Karpas-422 (cell line): ENCODE measurements at regions not wholly inside any gene's neighbourhood (a gene's known extent, or its start where the extent isn't known, plus 50 kb on each side); places are given as distances from the start of the nearest gene placed in this dataset.

Experiments
- DNase-seq: peaks from one replicate; pipeline ENCODE4 v3.0.0-alpha.2; 2015
- H2AFZ ChIP-seq: fragments of 200-600 bp; sonication (generic); 2 replicates; pipeline ENCODE4 v1.6.1; 2014; ENCODE audit warnings: antibody characterized with exemption, low read length, mixed read lengths
- H3K27ac ChIP-seq: fragments of 200-600 bp; sonication (generic); 2 replicates; pipeline ENCODE4 v1.5.1; 2014; ENCODE audit warnings: mild to moderate bottlenecking, low read length, moderate library complexity
- H3K27me3 ChIP-seq: fragments of 200-600 bp; sonication (generic); 2 replicates; pipeline ENCODE4 v1.6.1; 2014; ENCODE audit warnings: low read length, mixed read lengths
- H3K36me3 ChIP-seq: fragments of 200-600 bp; sonication (generic); 2 replicates; pipeline ENCODE4 v1.6.1; 2014; ENCODE audit warnings: low read length, mixed read lengths; ENCODE audit not compliant: insufficient read depth
- H3K4me1 ChIP-seq: fragments of 200-600 bp; sonication (generic); 2 replicates; pipeline ENCODE4 v1.6.1; 2014; ENCODE audit warnings: mild to moderate bottlenecking, low read length, mixed read lengths
- H3K4me2 ChIP-seq: fragments of 200-600 bp; sonication (generic); 2 replicates; pipeline ENCODE4 v1.6.1; 2014; ENCODE audit warnings: low read length, low read depth, mild to moderate bottlenecking; ENCODE audit not compliant: poor library complexity, severe bottlenecking
- H3K4me3 ChIP-seq: fragments of 200-600 bp; sonication (generic); 2 replicates; pipeline ENCODE4 v1.5.1; 2014; ENCODE audit warnings: mild to moderate bottlenecking, antibody characterized with exemption, low read length, mixed read lengths
- H3K79me2 ChIP-seq: fragments of 200-600 bp; sonication (generic); 2 replicates; pipeline ENCODE4 v1.6.1; 2014; ENCODE audit warnings: mild to moderate bottlenecking, low read length, mixed read lengths
- H3K9ac ChIP-seq: fragments of 200-600 bp; sonication (generic); 2 replicates; pipeline ENCODE4 v1.6.0; 2014; ENCODE audit warnings: low read length
- H3K9me2 ChIP-seq: fragments of 200-600 bp; sonication (generic), shearing (Covaris generic); replicated peaks from 2 replicates; pipeline ENCODE4 v1.6.0; 2014; ENCODE audit warnings: mild to moderate bottlenecking, low read length, moderate library complexity; ENCODE audit not compliant: insufficient read depth
- H3K9me3 ChIP-seq: fragments of 300-700, 200-600 bp; sonication (generic); 2 replicates; pipeline ENCODE4 v1.6.1; 2014; ENCODE audit warnings: low read length, mixed read lengths
- H4K20me1 ChIP-seq: fragments of 200-600 bp; sonication (generic); 2 replicates; pipeline ENCODE4 v1.6.1; 2014; ENCODE audit warnings: mild to moderate bottlenecking, antibody characterized with exemption, low read length, low read depth; ENCODE audit not compliant: insufficient read depth

DNA sequence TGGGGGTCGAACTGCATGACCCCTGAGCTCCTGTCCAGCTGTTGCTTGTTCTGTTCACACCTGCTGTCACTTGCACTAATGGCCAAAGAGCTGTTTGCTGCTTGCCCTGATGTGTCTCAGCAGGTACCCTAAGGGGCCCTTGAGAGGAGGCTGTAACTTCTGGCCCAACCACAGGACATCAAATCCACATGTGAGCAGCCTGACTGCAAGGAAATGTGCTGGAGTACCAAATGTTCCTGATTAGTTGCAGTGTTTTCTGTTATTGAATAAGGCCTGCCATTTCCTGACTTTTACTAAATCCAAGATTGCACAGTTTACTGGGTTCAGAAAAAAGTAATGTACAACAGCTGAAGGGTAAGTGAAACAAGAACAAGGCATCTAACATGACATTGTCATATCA is 91.7 kb upstream of the IL6 start:
- Histone ChIP-seq H3K9me2 (no peaks in the 10 kb centered on the region), H3K9ac (no peak overlapping the region), H3K36me3 (no peaks in the 10 kb centered on the region), H3K79me2 (no peaks in the 10 kb centered on the region), H3K4me3 (no peak overlapping the region), H3K27me3 (no peaks in the 10 kb centered on the region), H3K4me1 (no peaks in the 10 kb centered on the region), H2AFZ (no peak overlapping the region), H4K20me1 (no peaks in the 10 kb centered on the region), H3K4me2 (no peak overlapping the region), H3K27ac (no peak overlapping the region), H3K9me3 (no peaks in the 10 kb centered on the region)
- DNase-seq, result no peak

DNA sequence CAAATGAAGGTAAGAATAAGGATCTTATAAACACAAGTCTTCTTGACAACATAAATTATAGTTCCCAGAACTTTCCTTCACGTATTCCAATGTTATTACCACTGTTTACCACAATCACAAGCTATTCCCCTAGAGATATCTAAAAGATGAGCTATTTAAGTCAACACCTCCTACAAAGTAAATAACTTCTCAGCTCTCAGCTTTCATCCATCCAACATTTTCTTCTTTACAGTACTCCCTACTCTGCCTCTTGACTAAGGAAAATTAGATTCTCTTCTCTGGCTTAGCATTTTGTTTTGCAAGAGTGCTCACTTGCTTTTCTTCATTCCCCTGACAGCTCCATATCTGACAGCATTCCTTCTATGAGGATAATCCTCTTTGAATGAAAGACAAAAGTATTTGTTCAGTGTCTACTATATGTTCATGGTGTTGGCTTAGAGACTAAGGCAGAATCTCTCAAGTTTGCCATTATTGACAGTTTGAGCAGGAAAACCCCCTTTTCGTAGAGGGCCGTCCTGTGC is 93.0 kb upstream of the IL6 start:
- H3K9ac ChIP-seq, result no peak overlapping the region
- H3K36me3 ChIP-seq, result no peaks in the 10 kb centered on the region
- no peak overlapping the region for H3K4me3 ChIP-seq
- no peak overlapping the region for H2AFZ ChIP-seq
- H3K27me3 ChIP-seq, result no peaks in the 10 kb centered on the region
- no peak for DNase-seq
- no peaks in the 10 kb centered on the region for H3K79me2 ChIP-seq
- no peak overlapping the region for H3K4me2 ChIP-seq
- no peaks in the 10 kb centered on the region for H4K20me1 ChIP-seq
- H3K4me1 ChIP-seq, result no peaks in the 10 kb centered on the region
- H3K9me2 ChIP-seq, result no peaks in the 10 kb centered on the region
- no peaks in the 10 kb centered on the region for H3K9me3 ChIP-seq
- no peak overlapping the region for H3K27ac ChIP-seq

DNA sequence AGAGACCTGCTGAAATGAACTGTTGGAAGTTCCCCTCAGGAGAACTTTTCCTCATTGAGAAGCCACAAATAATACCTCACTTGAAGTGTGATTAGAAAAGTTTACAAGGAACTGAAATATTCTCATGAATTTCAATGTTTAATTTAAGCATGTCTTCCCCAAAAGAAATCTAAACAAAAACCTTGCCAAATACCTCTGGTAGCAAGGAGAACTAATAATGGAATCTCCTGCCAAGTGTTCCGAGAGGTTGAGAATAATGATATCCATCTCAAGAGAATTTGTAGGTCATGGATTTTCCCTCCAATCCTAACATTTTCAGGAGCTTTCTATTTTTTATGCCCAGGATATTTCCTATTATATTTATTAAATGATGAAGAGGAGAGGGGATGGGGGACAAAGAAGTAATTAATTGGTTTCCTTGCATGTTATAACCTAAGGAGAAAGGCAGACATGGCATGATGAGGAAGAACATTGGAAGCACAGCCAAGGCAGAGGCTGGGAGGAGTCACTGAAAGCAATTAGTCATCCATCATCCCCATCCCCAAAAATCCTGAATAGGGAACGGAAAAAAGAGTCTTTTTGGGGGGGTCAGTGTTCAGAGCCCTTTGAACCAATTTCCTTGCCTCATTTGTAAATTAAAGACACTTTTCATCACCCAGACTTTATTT is 93.6 kb upstream of the IL6 start:
- Histone ChIP-seq H2AFZ (no peak overlapping the region), H4K20me1 (no peaks in the 10 kb centered on the region), H3K4me1 (no peaks in the 10 kb centered on the region), H3K4me3 (no peak overlapping the region), H3K4me2 (no peak overlapping the region), H3K9ac (no peak overlapping the region), H3K27ac (no peak overlapping the region), H3K9me2 (no peaks in the 10 kb centered on the region), H3K36me3 (no peaks in the 10 kb centered on the region), H3K9me3 (no peaks in the 10 kb centered on the region), H3K79me2 (no peaks in the 10 kb centered on the region), H3K27me3 (no peaks in the 10 kb centered on the region)
- DNase-seq, result no peak

DNA sequence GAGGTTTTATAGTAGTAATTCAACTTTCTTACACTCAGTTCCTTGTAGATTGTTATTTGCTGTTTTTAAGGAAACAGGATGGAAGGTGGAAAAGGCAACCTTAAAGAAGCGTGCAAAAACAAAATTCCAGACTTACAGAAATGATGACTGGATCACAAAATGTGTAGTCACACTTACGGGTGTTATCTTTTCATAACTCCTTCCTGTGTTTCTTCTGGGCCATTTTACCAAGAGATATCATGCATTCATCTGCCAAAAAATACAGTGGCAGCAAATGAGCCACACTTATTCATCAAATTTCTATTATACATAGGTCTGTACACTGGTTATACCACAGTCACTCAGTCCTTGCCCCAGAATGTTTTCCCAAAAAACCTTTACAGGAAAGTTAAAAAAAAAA is 94.3 kb upstream of the IL6 start:
- no peak for DNase-seq
- no peak overlapping the region for H3K4me2 ChIP-seq
- H2AFZ ChIP-seq, result no peak overlapping the region
- H3K27me3 ChIP-seq, result no peaks in the 10 kb centered on the region
- H3K9me3 ChIP-seq, result no peaks in the 10 kb centered on the region
- H3K4me1 ChIP-seq, result no peaks in the 10 kb centered on the region
- no peaks in the 10 kb centered on the region for H3K79me2 ChIP-seq
- H3K4me3 ChIP-seq, result no peak overlapping the region
- H3K9me2 ChIP-seq, result no peaks in the 10 kb centered on the region
- H3K36me3 ChIP-seq, result no peaks in the 10 kb centered on the region
- no peak overlapping the region for H3K9ac ChIP-seq
- no peaks in the 10 kb centered on the region for H4K20me1 ChIP-seq
- H3K27ac ChIP-seq, result no peak overlapping the region

DNA sequence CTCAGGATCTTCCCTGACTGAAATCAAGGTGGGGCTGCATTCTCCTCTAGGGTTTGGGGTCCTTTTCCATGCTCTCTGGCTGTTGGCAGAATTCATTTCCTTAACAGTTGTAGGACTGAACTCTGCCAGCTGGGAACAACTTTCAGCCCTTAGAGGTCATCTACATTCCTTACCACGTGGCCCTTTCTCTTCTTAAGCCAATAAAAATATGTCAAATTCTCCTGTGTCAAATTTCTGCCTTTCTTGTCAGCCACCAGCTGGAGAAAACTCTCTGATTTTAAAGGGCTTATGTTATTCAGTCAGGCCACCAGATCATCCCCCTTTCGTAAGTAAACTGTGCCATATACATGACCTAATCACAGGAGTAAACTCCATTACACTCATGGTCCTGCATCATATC is 95.3 kb upstream of the IL6 start:
- Histone ChIP-seq H3K27me3 (no peaks in the 10 kb centered on the region), H3K9ac (no peak overlapping the region)

DNA sequence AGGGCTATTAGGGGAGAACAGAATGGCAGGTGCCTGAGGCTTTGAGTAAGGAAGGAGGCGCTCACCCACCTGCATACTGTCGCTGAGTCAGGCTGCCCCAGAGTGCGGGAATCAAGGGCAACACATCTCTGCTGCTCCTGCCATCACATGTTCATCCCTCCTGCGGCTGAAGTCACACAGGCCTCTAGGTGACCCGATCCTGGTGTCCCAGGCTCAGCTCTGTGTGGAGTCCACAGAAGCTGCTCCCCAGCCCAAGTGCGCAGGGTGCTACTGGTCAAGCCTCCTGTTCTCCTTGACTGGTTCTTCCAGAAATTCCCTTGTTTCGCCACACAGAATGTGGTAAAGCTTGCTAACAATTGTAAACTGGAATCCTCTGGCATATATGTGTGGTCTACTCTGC is 96.9 kb upstream of the IL6 start:
- Histone ChIP-seq H3K27me3 (no peaks in the 10 kb centered on the region), H3K9me2 (no peaks in the 10 kb centered on the region), H3K9ac (no peak overlapping the region), H3K4me3 (no peak overlapping the region), H2AFZ (no peak overlapping the region), H3K79me2 (no peaks in the 10 kb centered on the region), H3K4me1 (no peaks in the 10 kb centered on the region), H3K9me3 (no peaks in the 10 kb centered on the region), H3K27ac (no peak overlapping the region), H3K4me2 (no peak overlapping the region), H3K36me3 (no peaks in the 10 kb centered on the region), H4K20me1 (no peaks in the 10 kb centered on the region)
- no peak for DNase-seq

More for the DNA sequence above, 95.3 kb upstream of the IL6 start:
- Histone ChIP-seq H3K4me2 (no peak overlapping the region), H3K9me3 (no peaks in the 10 kb centered on the region), H3K9me2 (no peaks in the 10 kb centered on the region), H3K4me3 (no peak overlapping the region), H3K79me2 (no peaks in the 10 kb centered on the region), H3K36me3 (no peaks in the 10 kb centered on the region), H3K4me1 (no peaks in the 10 kb centered on the region), H4K20me1 (no peaks in the 10 kb centered on the region), H3K27ac (no peak overlapping the region), H2AFZ (no peak overlapping the region)
- no peak for DNase-seq

DNA sequence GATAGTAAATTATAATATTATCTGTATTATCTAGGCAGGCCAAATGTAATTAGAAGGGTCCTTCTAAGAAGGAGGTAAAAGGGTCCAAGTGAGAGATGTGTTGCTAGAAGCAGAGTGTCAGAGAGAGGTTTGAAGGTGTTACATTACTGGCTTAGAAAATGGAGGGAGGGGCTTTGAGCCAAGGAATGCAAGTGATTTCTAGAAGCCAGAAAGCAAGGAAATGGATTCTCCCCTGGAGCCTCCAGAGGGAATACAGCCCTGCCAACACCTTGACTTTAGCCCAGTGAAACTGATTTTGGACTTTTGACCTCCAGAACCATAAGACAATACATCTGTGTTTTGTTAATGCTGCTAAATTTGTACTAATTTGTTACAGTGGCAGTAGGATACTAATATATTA is 97.9 kb upstream of the IL6 start:
- no peaks in the 10 kb centered on the region for H3K79me2 ChIP-seq
- H4K20me1 ChIP-seq, result no peaks in the 10 kb centered on the region
- no peaks in the 10 kb centered on the region for H3K4me1 ChIP-seq
- no peaks in the 10 kb centered on the region for H3K36me3 ChIP-seq
- no peak overlapping the region for H3K9ac ChIP-seq
- no peaks in the 10 kb centered on the region for H3K9me2 ChIP-seq
- DNase-seq, result no peak
- no peak overlapping the region for H2AFZ ChIP-seq
- no peaks in the 10 kb centered on the region for H3K27me3 ChIP-seq
- H3K4me3 ChIP-seq, result no peak overlapping the region
- no peaks in the 10 kb centered on the region for H3K9me3 ChIP-seq
- H3K27ac ChIP-seq, result no peak overlapping the region
- no peak overlapping the region for H3K4me2 ChIP-seq

DNA sequence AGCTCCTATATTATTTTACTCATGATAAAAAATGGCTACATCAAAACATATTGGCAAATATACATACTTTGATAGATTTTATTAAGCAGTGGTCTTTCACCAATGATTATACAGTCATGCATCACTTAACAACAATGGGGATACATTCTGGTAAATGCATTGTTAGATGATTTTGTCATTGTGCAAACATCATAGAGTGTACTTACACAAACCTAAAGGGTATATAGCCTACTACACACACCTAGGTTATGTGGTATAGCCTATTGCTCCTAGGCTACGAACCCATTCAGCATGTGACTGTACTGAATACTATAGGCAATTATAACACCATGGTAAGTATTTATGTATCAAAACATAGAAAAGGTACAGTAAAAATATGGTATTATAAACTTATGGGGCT is 98.9 kb upstream of the IL6 start:
- no peaks in the 10 kb centered on the region for H3K4me1 ChIP-seq
- H2AFZ ChIP-seq, result no peak overlapping the region
- no peaks in the 10 kb centered on the region for H3K79me2 ChIP-seq
- H3K27ac ChIP-seq, result no peak overlapping the region
- no peak overlapping the region for H3K9ac ChIP-seq
- H4K20me1 ChIP-seq, result no peaks in the 10 kb centered on the region
- no peaks in the 10 kb centered on the region for H3K9me2 ChIP-seq
- H3K4me3 ChIP-seq, result no peak overlapping the region
- no peaks in the 10 kb centered on the region for H3K36me3 ChIP-seq
- no peak overlapping the region for H3K4me2 ChIP-seq
- H3K9me3 ChIP-seq, result no peaks in the 10 kb centered on the region
- DNase-seq, result no peak
- no peaks in the 10 kb centered on the region for H3K27me3 ChIP-seq
